Inferior parietal cortex (tissue), 1 donor: ENCODE measurements at regions not wholly inside any gene's neighbourhood (a gene's known extent, or its start where the extent isn't known, plus 50 kb on each side); places are given as distances from the start of the nearest gene placed in this dataset.
A peak's percentile ranks its signal among the peaks of the same experiment; 100 is the strongest.
"Not testable (repeated sequence)": the region's sequence is repeated elsewhere in the genome, so short reads cannot be mapped to it uniquely, and the experiment has no call there.

Source experiments
- DNase-seq: peaks from one replicate; pipeline ENCODE4 v3.0.0-alpha.2; 2016; ENCODE audit errors: extremely low spot score

GRCh38 chr11:34001557-34002064 lies 49.9 kb upstream of the CAPRIN1 start:
- no peak for DNase-seq

- no peak for DNase-seq
Measured at GRCh38 chr11:33999393-33999792, 52.1 kb upstream of the CAPRIN1 start.

- peak; percentile 17 for DNase-seq
Measured at GRCh38 chr11:33997584-33998251, 53.8 kb upstream of the CAPRIN1 start.

- DNase-seq, result peak; percentile 84
Measured at GRCh38 chr11:33996498-33997454, 54.8 kb upstream of the CAPRIN1 start.

GRCh38 chr11:33994937-33995336 lies 56.6 kb upstream of the CAPRIN1 start:
- DNase-seq, result no peak

GRCh38 chr11:33991136-33991535 lies 60.4 kb upstream of the CAPRIN1 start:
- not testable (repeated sequence) for DNase-seq

GRCh38 chr11:33990131-33990530 lies 61.4 kb upstream of the CAPRIN1 start:
- DNase-seq, result not testable (repeated sequence)

GRCh38 chr11:33989461-33989860 lies 62.1 kb upstream of the CAPRIN1 start:
- DNase-seq, result no peak

- DNase-seq, result no peak
Measured at GRCh38 chr11:33988586-33989370, 62.8 kb upstream of the CAPRIN1 start.

- DNase-seq, result peak; percentile 89
Measured at GRCh38 chr11:33987975-33988580, 63.5 kb upstream of the CAPRIN1 start.

GRCh38 chr11:33987545-33987944 lies 64.0 kb upstream of the CAPRIN1 start:
- no peak for DNase-seq

- DNase-seq, result not testable (repeated sequence)
Measured at GRCh38 chr11:33986597-33987501, 64.7 kb upstream of the CAPRIN1 start.

- no peak for DNase-seq
Measured at GRCh38 chr11:33984682-33985389, 66.7 kb upstream of the CAPRIN1 start.

GRCh38 chr11:33982661-33983060 lies 68.9 kb upstream of the CAPRIN1 start:
- DNase-seq, result no peak

GRCh38 chr11:33980897-33981296 lies 70.6 kb upstream of the CAPRIN1 start:
- no peak for DNase-seq

- DNase-seq, result no peak
Measured at GRCh38 chr11:33978376-33978775, 73.2 kb upstream of the CAPRIN1 start.

- DNase-seq, result no peak
Measured at GRCh38 chr11:33977676-33978075, 73.9 kb upstream of the CAPRIN1 start.

GRCh38 chr11:33976495-33977199 lies 74.9 kb upstream of the CAPRIN1 start:
- DNase-seq, result no peak

GRCh38 chr11:33974804-33975203 lies 76.7 kb upstream of the CAPRIN1 start:
- DNase-seq, result no peak
